ENCODE measurements at regions not wholly inside any gene's neighbourhood (a gene's known extent, or its start where the extent isn't known, plus 50 kb on each side); places are given as distances from the start of the nearest gene placed in this dataset.

- no peaks in the 10 kb centered on the region for H3K36me3 ChIP-seq (ENCODE audit: control insufficient read depth in 1 of 2, insufficient read depth in 2 of 2, low read length in 2 of 2)
- ChIA-PET CTCF (no interaction called here), RAD21 (ENCODE audit: low non-redundant PET in 1 of 2, low total read pairs in 2 of 2, uncharacterized antibody in 2 of 2, unreplicated experiment in 2 of 2) (no interaction called here), POLR2A (interaction anchor here (0.7 kb wide), 1 partner anchor 11 kb away, joined by 4 read pairs; no protein-coding TSS in a partner anchor)
- H3K4me3 ChIP-seq (replicated peaks in 1 of 2; ENCODE audit: low read depth in 1 of 2, low read length in 2 of 2) = no peak overlapping the region
- no peaks in the 10 kb centered on the region for H3K4me1 ChIP-seq (ENCODE audit: control insufficient read depth in 1 of 2, insufficient read depth in 2 of 2, low read length in 2 of 2)
- no peak overlapping the region for H2AFZ ChIP-seq (ENCODE audit: low read depth, low read length, poor library complexity, severe bottlenecking)
- no peaks in the 10 kb centered on the region for H3K9me3 ChIP-seq (ENCODE audit: control insufficient read depth in 1 of 2, insufficient read depth in 1 of 2, low read depth in 1 of 2, low read length in 2 of 2)
- no peaks in the 10 kb centered on the region for H3K79me2 ChIP-seq (ENCODE audit: insufficient read depth, low read length)
- no peak for TF ChIP-seq CEBPB (IDR thresholded peaks at IDR 0.05; ENCODE audit: low read depth)
- no peak for TF ChIP-seq MAX (IDR thresholded peaks at IDR 0.05)
- no peak for TF ChIP-seq EZH2 (IDR thresholded peaks at IDR 0.05)
- TF ChIP-seq EZH2phosphoT487 (IDR thresholded peaks at IDR 0.05; ENCODE audit: borderline replicate concordance) = no peak
- TF ChIP-seq POLR2AphosphoS5 (IDR thresholded peaks at IDR 0.05; ENCODE audit: low read depth, low read length) = no peak
- no peak for TF ChIP-seq SP1 (IDR thresholded peaks at IDR 0.05; ENCODE audit: low read depth)
- TF ChIP-seq ZBTB33 (IDR thresholded peaks at IDR 0.05; ENCODE audit: extremely low read depth, insufficient replicate concordance, low read length) = no peak
- no peak for TF ChIP-seq ZNF274 (IDR thresholded peaks at IDR 0.05; ENCODE audit: low read depth, low read length)
- TF ChIP-seq FOSL1 (IDR thresholded peaks at IDR 0.05; ENCODE audit: low read depth) = no peak
- TF ChIP-seq YY1 (IDR thresholded peaks at IDR 0.05; ENCODE audit: extremely low read depth, insufficient replicate concordance, low read depth, low read length) = no peak
- no peak for TF ChIP-seq CTCF (IDR thresholded peaks at IDR 0.05 in 2 of 3, conservative IDR thresholded peaks at IDR 0.05 in 1 of 3; ENCODE audit: borderline replicate concordance in 1 of 3, insufficient read depth in 1 of 3, low read depth in 2 of 3, low read length in 2 of 3)
- TF ChIP-seq ATF3 (IDR thresholded peaks at IDR 0.05) = no peak
- TF ChIP-seq SIN3A (IDR thresholded peaks at IDR 0.05; ENCODE audit: low read depth) = no peak
- TF ChIP-seq REST (IDR thresholded peaks at IDR 0.05; ENCODE audit: low read depth) = no peak
- TF ChIP-seq SRF (IDR thresholded peaks at IDR 0.05; ENCODE audit: low read depth) = no peak
- TF ChIP-seq EGR1 (IDR thresholded peaks at IDR 0.05; ENCODE audit: low read depth) = no peak
- no peak overlapping the region for H3K4me2 ChIP-seq (ENCODE audit: low read length)
- no peaks in the 10 kb centered on the region for H3K27me3 ChIP-seq (ENCODE audit: insufficient read depth, low read length)
- no peak for DNase-seq (ENCODE audit: low read depth, low spot score)
- no peak overlapping the region for H3K27ac ChIP-seq (ENCODE audit: low read depth, low read length)
- no TSS peak for BruUV-seq (replicated peaks)
- no peaks in the 10 kb centered on the region for H3K9me2 ChIP-seq (ENCODE audit: insufficient read depth)
- no peaks in the 10 kb centered on the region for H4K20me1 ChIP-seq (ENCODE audit: insufficient read depth)
- H3K9ac ChIP-seq (ENCODE audit: low read length) = no peak overlapping the region
- no peak for ATAC-seq
- intact Hi-C loops (cut with micrococcal nuclease) = no loop called here
Observed at GRCh38 chr2:196487417-196487816, 152.1 kb upstream of the CCDC150 start.

Measured in HCT116 (cell line).